ENCODE measurements at regions not wholly inside any gene's neighbourhood (a gene's known extent, or its start where the extent isn't known, plus 50 kb on each side); places are given as distances from the start of the nearest gene placed in this dataset.

DNA sequence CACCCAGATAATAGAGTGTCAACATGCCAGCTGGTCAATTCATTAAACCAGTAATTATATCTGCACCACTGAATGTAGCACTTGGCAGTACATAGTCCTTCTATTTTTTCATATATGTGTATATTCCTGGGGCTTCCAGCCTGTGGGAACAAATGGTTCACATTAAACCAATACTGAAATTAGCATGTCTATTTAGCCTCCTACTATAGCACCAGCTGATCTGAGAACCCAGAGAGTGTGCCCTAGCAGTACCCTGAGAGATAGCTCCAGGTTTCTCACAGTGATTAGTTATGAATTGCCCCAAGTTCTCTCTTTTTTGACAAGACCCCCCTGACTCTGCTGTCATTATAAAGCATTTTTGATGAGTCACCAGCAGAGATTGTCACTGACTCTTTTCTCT is 1097.3 kb upstream of the FLRT2 start:
- H3K4me3 ChIP-seq (ENCODE audit: low read length), result no peak overlapping the region
- DNase-seq (ENCODE audit: low read depth), result no peak
- TF ChIP-seq, protein P1, sequence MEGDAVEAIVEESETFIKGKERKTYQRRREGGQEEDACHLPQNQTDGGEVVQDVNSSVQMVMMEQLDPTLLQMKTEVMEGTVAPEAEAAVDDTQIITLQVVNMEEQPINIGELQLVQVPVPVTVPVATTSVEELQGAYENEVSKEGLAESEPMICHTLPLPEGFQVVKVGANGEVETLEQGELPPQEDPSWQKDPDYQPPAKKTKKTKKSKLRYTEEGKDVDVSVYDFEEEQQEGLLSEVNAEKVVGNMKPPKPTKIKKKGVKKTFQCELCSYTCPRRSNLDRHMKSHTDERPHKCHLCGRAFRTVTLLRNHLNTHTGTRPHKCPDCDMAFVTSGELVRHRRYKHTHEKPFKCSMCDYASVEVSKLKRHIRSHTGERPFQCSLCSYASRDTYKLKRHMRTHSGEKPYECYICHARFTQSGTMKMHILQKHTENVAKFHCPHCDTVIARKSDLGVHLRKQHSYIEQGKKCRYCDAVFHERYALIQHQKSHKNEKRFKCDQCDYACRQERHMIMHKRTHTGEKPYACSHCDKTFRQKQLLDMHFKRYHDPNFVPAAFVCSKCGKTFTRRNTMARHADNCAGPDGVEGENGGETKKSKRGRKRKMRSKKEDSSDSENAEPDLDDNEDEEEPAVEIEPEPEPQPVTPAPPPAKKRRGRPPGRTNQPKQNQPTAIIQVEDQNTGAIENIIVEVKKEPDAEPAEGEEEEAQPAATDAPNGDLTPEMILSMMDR (conservative IDR thresholded peaks at IDR 0.05; ENCODE audit: low read length), result no peak

DNA sequence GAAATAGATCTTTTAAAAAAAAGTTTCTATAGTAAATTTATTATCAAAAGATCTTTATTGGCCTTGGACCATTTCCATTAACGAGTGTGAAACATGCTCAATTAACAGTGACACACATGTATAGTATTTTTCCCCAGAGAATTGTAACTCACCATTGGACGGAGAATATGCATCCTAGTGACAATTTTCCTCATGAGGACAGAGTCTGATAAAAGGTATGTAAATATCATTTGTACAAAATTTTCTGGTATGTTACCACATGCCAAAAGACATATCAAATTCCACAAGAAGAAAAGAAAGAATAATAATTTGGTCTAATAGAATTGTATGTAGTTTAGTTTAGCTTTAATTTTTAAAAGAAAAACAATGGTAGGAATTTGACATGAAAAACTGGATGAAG is 1096.0 kb upstream of the FLRT2 start:
- TF ChIP-seq, protein P1 (conservative IDR thresholded peaks at IDR 0.05; ENCODE audit: low read length), result no peak
- H3K4me3 ChIP-seq (ENCODE audit: low read length), result no peak overlapping the region
- no peak for DNase-seq (ENCODE audit: low read depth)

DNA sequence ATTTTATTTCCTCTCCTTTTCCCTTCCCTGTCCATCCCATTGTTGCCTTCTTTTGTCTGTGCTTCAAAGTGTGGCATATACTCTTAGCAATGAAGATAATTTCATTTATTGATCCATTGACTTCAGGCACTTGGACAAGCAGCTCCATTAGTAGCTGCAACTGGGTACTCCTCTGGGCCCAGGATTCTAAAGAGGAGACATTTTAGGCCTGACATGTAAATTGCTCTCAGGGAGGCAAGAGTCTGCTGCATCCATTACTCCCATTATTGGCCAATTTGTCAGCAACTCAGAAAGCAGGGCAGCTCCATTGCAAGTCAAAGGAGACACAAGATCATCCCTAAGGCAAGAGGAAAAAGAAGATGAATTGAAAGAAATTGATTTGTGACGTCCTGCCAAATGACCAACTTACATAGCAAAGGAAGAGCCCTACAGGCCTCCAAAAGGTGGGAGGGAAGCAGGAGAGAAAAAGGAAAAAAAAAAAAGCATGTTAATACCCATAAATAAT is 1094.1 kb upstream of the FLRT2 start:
- no peak for DNase-seq (ENCODE audit: low read depth)
- H3K4me3 ChIP-seq (ENCODE audit: low read length), result no peak overlapping the region
- TF ChIP-seq, protein P1 (conservative IDR thresholded peaks at IDR 0.05; ENCODE audit: low read length), result no peak

DNA sequence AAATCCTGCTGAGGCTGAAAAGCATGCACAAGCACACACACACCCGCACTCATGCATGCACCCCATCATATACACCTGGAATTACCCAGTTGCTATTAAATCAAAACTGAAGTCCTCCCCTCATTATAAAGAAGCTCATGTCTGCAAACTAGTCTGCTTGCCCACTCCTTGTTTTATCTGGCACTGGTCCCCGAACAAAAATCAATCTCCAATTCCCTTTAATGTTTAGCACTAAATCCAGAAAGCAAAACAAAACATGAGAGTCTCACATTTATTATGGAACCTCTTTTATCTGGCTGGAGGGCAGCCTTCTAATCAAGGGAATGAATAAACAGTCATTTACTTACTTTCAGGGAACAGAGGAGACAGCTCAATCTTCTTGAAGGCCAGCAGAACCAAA is 1093.4 kb upstream of the FLRT2 start:
- DNase-seq (ENCODE audit: low read depth), result no peak
- TF ChIP-seq, protein P1 (conservative IDR thresholded peaks at IDR 0.05; ENCODE audit: low read length), result no peak
- no peak overlapping the region for H3K4me3 ChIP-seq (ENCODE audit: low read length)

- no peak overlapping the region for H3K4me3 ChIP-seq (ENCODE audit: low read length)
- DNase-seq (ENCODE audit: low read depth), result no peak
- TF ChIP-seq, protein P1 (conservative IDR thresholded peaks at IDR 0.05; ENCODE audit: low read length), result no peak
Measured at GRCh38 chr14:84442521-84442920, 1087.4 kb upstream of the FLRT2 start.

DNA sequence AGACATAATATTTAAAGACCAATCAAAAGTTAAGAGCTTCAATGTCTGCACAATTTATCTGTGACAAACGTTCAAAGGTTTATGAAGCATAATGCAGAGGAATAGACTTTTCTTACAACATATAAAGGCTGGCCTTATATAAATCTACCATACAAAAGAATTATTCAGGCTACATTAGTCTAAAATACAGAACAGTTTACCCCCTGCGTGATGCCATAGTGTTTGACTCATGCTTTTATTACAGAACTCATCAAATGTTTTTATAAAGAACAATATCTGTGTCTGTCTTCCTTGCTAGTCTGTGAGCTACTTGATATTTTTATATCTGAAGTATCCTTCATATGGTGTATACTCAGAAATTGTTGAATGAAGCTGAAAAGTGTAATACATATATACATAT is 1084.5 kb upstream of the FLRT2 start:
- TF ChIP-seq, protein P1 (conservative IDR thresholded peaks at IDR 0.05; ENCODE audit: low read length), result no peak
- no peak overlapping the region for H3K4me3 ChIP-seq (ENCODE audit: low read length)
- no peak for DNase-seq (ENCODE audit: low read depth)

DNA sequence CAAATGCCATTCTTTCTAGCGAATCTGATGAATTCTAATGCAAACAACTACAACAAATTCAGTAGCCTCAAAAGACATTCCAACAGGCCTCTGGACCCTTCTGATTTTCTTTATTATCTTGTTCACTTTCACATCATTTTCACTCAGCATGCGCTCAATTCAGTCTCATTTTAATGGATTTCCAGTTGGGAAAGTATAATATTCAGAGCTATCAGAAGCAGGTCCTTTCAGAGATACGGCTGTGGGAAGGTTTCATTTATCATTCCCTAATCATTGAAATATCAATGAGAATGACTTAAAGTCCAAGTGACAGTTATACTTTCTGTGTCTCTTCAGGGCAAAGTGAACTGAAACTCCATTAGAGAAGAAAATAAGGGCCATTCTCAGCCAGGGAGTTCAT is 1083.7 kb upstream of the FLRT2 start:
- no peak for DNase-seq (ENCODE audit: low read depth)
- TF ChIP-seq, protein P1 (conservative IDR thresholded peaks at IDR 0.05; ENCODE audit: low read length), result no peak
- H3K4me3 ChIP-seq (ENCODE audit: low read length), result no peak overlapping the region
